ENCODE measurements at regions not wholly inside any gene's neighbourhood (a gene's known extent, or its start where the extent isn't known, plus 50 kb on each side); places are given as distances from the start of the nearest gene placed in this dataset.

DNA sequence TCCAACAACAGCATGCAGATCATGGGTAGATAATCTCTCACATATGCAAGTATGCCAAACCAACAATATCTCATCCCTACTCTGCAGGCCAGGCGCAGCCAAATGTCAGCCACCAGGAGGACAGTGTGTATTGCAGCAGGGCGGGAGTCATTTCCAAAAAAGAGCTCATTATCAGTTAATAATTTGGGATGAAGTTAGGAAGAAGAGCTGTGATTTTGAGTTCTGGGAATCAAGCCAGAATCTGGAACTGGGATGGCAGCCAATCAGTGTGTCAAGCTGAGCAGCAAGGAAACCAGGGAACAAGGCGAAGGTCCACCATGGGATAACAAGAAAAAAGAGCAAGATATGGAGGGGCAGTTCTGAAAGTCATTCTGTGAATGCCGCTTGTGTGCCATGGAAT lies 88.2 kb upstream of the CAMK2D start:
- DNase-seq: peak; percentile 90 to 92

DNA sequence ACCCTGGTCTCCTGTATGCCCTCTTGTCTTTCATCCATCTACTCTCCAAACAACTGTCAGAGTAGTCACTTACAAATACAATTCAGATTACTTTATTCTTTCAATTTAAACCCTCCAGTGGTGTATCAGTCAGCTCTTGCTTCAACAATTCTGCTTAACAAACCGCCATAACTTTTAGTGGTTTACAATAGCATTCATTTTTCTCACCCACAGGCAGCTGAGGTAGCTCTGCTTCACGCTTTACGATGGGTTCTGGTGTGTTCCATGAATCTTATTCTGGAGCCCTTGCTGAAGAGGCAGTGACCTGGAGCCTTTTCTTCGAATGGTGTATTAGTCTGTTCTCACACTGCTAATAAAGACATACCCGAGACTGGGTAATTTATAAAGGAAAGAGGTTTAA lies 86.2 kb upstream of the CAMK2D start:
- no peak for DNase-seq

- DNase-seq: no peak
These were observed 84.9 kb upstream of the CAMK2D start for GRCh38 chr4:113846433-113846832.

- DNase-seq: no peak
These were observed 83.6 kb upstream of the CAMK2D start for GRCh38 chr4:113845138-113845537.

GRCh38 chr4:113844369-113844768 lies 82.8 kb upstream of the CAMK2D start:
- no peak for DNase-seq

DNA sequence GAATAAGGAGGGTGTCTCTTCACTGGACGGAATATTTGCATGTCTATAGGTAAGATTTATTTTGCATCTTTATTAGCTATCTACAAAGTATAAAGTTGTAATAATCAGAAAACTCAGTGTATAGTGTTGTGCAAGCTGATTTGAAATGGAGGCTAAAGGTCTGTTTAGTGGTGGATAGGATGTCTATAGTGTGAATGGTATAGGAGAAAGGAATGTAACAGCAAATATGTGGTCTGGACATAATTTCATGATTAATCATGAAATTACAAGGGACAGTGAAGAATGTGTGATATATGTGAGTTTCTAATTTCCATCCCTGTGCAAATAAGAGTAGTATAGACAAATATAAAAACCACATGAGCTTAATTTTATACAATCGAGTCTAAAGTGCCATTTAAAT lies 79.3 kb upstream of the CAMK2D start:
- DNase-seq: no peak

GRCh38 chr4:113838460-113838859 lies 76.9 kb upstream of the CAMK2D start:
- no peak for DNase-seq

GRCh38 chr4:113837397-113837796 lies 75.9 kb upstream of the CAMK2D start:
- DNase-seq: no peak

GRCh38 chr4:113835005-113835404 lies 73.5 kb upstream of the CAMK2D start:
- DNase-seq: no peak

GRCh38 chr4:113834298-113834697 lies 72.8 kb upstream of the CAMK2D start:
- no peak for DNase-seq

DNA sequence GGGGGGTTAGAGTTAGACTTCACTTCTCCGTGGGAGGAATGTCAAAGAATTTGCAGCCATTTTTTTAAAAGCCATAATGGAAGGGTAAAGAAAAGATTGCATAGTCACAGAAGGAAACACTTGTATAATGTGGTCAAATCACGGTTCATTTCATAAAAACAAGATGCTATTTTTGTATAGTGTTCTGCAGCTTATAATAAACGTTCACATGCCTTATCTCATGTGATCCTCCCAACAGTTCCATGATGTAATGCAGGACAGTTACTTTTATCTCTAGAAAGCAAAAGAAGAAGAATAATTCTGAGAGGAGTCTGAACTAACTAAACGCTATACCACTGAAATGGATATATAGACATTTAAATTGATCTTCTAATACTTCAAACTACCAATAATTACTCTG lies 71.3 kb upstream of the CAMK2D start:
- DNase-seq: no peak

GRCh38 chr4:113831457-113831856 lies 69.9 kb upstream of the CAMK2D start:
- no peak for DNase-seq

DNA sequence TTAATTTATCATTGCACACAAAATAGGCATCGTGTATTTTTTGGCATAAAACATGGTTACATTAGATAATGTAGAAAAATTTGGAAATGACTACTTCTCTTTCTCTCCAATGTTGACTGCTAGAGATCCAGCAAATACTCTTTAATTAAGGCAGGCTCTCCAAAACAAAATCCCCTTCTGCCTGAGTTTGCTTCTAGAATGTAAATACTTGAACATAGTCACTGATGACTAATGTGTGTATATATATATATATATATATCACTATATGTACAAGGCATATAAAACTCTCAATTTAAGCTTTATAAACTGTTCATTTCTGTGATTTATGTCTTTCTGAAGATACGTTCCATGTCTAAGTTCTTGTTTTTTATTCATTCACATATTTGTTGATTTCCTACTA lies 67.2 kb upstream of the CAMK2D start:
- no peak for DNase-seq

GRCh38 chr4:113827285-113827684 lies 65.7 kb upstream of the CAMK2D start:
- no peak for DNase-seq

DNA sequence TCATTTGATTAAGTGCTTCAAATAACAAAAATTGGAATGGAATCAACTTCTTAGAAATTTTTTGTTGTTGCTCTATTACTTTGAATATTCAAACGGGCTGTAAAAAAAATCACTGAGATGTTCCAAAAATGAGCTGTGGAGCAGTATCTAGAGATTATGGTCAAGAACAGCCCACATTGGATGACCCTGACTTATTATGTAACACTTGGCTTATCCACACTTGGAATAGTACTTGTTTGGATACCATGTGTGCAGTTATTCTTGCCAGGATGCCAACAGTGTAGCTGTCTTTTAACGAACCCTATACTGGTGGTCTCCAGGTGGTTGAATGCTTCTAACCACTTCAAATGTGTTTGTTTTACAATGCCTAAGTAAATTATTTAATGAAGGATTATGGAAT lies 64.9 kb upstream of the CAMK2D start:
- peak in 1 of 2 experiments; percentile 43 for DNase-seq

- DNase-seq: no peak
These were observed 63.7 kb upstream of the CAMK2D start for GRCh38 chr4:113825272-113825671.

DNA sequence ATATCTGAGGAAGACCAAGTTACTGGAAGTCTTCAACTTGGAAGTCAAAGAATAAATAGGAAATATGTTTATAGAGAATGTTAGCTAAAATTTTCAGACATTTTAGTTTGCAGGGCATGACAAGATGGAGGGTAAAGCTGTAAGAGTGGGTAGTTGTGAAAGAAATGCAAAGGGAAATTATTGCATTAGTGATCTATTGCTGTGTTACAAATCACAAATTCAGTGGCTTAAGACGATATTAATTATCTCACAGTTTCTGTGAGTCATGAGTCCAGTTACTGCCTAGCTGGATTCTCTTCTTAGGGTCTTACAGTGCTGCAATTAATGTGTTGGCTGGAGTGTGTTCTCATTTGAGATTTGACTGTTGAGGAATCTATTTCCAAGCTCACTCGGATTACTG lies 62.9 kb upstream of the CAMK2D start:
- no peak for DNase-seq

- no peak for DNase-seq
These were observed 61.7 kb upstream of the CAMK2D start for GRCh38 chr4:113823291-113823659.

- no peak for DNase-seq
These were observed 61.2 kb upstream of the CAMK2D start for GRCh38 chr4:113822555-113823290.

DNA sequence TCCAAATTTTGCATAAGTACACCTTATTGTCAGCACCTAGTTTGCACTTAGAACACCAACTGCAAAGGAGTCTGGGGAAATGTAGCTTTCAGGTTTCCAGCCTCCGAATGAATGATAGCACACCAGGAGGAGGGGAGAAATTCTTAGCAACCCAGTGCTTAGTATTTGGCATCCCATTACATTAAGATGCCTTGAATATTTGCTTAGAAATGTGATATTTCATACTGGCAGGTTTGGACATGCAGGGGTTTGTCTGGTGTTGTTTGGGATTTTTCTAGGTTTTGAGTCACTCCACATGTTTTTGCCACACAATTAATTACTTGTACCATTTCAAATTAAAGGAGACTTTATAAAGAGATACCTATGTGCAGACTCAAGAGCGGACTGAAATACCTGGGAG lies 60.3 kb upstream of the CAMK2D start:
- no peak for DNase-seq

DNA sequence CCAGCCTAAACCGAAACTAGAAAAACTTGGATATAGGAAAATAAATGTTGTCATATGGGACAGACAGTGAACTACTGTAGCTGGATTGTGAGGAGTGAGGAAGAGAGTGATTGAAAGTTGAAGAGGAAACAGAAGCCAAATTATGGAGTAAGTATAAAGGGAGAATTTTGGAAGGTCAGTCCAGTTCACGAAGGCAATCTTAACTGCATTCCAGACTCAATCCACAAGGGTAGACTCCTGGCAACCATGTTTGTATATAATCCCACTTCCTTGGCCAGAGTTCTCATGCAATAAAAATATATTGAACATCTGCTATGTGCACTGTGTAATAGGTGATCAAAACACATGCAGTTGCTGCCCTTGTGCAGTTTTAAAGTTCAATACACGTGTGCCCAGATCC lies 58.6 kb upstream of the CAMK2D start:
- peak in 1 of 2 experiments; percentile 5 for DNase-seq

- no peak for DNase-seq
These were observed 54.3 kb upstream of the CAMK2D start for GRCh38 chr4:113815826-113816225.

GRCh38 chr4:113811359-113811758 lies 49.8 kb upstream of the CAMK2D start:
- no peak for DNase-seq
